Brain microvascular endothelial cell (primary cell): ENCODE measurements at regions not wholly inside any gene's neighbourhood (a gene's known extent, or its start where the extent isn't known, plus 50 kb on each side); places are given as distances from the start of the nearest gene placed in this dataset.

Source experiments
- DNase-seq: peaks from one replicate; pipeline ENCODE4 v3.0.0-alpha.2; 2020
- H3K27ac ChIP-seq: fragments of 250-450 bp; sonication (Bioruptor Pico); 2 replicates; pipeline ENCODE4 v1.5.1; 2020; ENCODE audit warnings: mild to moderate bottlenecking, moderate library complexity
- H3K27me3 ChIP-seq: fragments of 250-450 bp; sonication (Bioruptor Pico); replicated peaks from 2 replicates; pipeline ENCODE4 v1.5.1; 2020; ENCODE audit warnings: mild to moderate bottlenecking
- H3K36me3 ChIP-seq: fragments of 250-450 bp; sonication (Bioruptor Pico); replicated peaks from 2 replicates; pipeline ENCODE4 v1.5.1; 2020; ENCODE audit warnings: mild to moderate bottlenecking
- H3K4me3 ChIP-seq: 2 replicates; pipeline ENCODE4 v1.5.1; 2011; ENCODE audit warnings: low read depth, mild to moderate bottlenecking, control low read depth, low read length, moderate library complexity
- in situ Hi-C: cut with HindIII; loops from 2 replicates; pipeline ENCODE4 v1.10.0; 2017; ENCODE audit warnings: low sequenced_read_pairs, low pct_ligation_motif_present
- TF ChIP-seq, protein P1 (sequence below): IDR thresholded peaks from 2 replicates; pipeline ENCODE4 v1.5.1; 2011; ENCODE audit warnings: low read depth, mild to moderate bottlenecking, moderate library complexity, low read length, control low read depth, inconsistent platforms; ENCODE audit errors: missing control alignments

GRCh38 chr9:107852891-107853290 lies 363.3 kb upstream of the KLF4 start:
- in situ Hi-C loops = no loop called here

GRCh38 chr9:107850653-107851052 lies 361.1 kb upstream of the KLF4 start:
- H3K36me3 ChIP-seq = no peaks in the 10 kb centered on the region
- TF ChIP-seq, protein P1, sequence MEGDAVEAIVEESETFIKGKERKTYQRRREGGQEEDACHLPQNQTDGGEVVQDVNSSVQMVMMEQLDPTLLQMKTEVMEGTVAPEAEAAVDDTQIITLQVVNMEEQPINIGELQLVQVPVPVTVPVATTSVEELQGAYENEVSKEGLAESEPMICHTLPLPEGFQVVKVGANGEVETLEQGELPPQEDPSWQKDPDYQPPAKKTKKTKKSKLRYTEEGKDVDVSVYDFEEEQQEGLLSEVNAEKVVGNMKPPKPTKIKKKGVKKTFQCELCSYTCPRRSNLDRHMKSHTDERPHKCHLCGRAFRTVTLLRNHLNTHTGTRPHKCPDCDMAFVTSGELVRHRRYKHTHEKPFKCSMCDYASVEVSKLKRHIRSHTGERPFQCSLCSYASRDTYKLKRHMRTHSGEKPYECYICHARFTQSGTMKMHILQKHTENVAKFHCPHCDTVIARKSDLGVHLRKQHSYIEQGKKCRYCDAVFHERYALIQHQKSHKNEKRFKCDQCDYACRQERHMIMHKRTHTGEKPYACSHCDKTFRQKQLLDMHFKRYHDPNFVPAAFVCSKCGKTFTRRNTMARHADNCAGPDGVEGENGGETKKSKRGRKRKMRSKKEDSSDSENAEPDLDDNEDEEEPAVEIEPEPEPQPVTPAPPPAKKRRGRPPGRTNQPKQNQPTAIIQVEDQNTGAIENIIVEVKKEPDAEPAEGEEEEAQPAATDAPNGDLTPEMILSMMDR = no peak
- H3K4me3 ChIP-seq = no peak overlapping the region
- in situ Hi-C loops = no loop called here
- H3K27ac ChIP-seq = no peak overlapping the region
- H3K27me3 ChIP-seq = no peaks in the 10 kb centered on the region
- no peak for DNase-seq

More at GRCh38 chr9:107852891-107853290, 363.3 kb upstream of the KLF4 start:
- Histone ChIP-seq H3K36me3 (no peaks in the 10 kb centered on the region), H3K27ac (no peak overlapping the region), H3K4me3 (no peak overlapping the region), H3K27me3 (no peaks in the 10 kb centered on the region)
- no peak for DNase-seq
- TF ChIP-seq, protein P1 = no peak

- no peaks in the 10 kb centered on the region for H3K36me3 ChIP-seq
- DNase-seq = no peak
- H3K27me3 ChIP-seq = no peaks in the 10 kb centered on the region
- H3K4me3 ChIP-seq = no peak overlapping the region
- TF ChIP-seq, protein P1 = no peak
- H3K27ac ChIP-seq = no peak overlapping the region
- in situ Hi-C loops = no loop called here
Observed at GRCh38 chr9:107847978-107848964, 358.7 kb upstream of the KLF4 start.

DNA sequence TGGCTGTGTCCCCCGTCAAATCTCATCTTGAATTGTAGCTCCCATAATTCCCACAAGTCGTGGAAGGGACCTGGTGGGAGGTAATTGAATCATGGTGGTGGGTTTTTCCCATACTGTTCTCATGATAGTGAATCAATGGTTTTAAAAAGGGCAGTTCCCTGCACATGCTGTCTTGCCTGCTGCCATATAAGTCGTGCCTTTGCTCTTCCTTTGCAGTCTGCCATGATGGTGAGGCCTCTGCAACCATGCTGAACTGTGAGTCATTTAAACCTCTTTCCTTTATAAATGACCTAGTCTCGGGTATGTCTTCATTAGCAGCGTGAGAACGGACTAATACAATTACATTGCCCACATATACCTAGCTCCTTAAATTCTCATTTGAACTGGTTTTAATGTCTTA lies 353.0 kb upstream of the KLF4 start:
- in situ Hi-C loops = no loop called here
- no peak for DNase-seq

DNA sequence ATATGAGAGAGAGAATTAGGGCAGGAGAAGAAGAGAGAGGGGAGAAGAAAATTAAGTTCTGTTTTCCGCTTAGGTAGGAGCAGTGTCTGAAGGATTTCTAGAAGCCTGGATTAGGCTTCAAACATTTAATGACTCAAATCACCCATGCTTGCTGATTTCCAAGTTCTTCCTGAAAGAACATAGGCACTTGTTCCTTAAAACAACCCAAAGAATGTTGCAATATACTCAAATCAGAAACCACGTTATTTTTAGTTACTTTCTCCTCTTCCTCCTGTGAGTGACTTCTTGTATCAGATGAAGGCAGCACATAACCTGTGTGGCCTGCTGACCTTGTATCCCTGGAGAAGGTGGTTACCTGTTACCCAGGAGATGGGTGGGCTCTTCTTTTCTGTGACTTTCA lies 351.5 kb upstream of the KLF4 start:
- Histone ChIP-seq H3K27me3 (no peaks in the 10 kb centered on the region), H3K4me3 (no peak overlapping the region), H3K36me3 (no peaks in the 10 kb centered on the region), H3K27ac (no peak overlapping the region)
- no peak for DNase-seq
- TF ChIP-seq, protein P1 = no peak
- in situ Hi-C loops = no loop called here

More for the DNA sequence above, 353.0 kb upstream of the KLF4 start:
- Histone ChIP-seq H3K27ac (no peak overlapping the region), H3K36me3 (no peaks in the 10 kb centered on the region), H3K4me3 (no peak overlapping the region), H3K27me3 (no peaks in the 10 kb centered on the region)
- TF ChIP-seq, protein P1 = no peak
